RWPE2 (cell line): ENCODE measurements at regions not wholly inside any gene's neighbourhood (a gene's known extent, or its start where the extent isn't known, plus 50 kb on each side); places are given as distances from the start of the nearest gene placed in this dataset.

Experiments used
- ATAC-seq: fragments of 200-7000 bp; cut with Tn5 transposase; 3 replicates; pipeline ENCODE4 v1.9.1; 2021; ENCODE audit warnings: low read depth
- DNase-seq: peaks from one replicate; pipeline ENCODE4 v3.0.0-alpha.2; 2020; ENCODE audit warnings: low spot score
- H3K27ac ChIP-seq: fragments of 450-650 bp; 2 replicates; pipeline ENCODE4 v1.5.1; 2017; ENCODE audit warnings: mild to moderate bottlenecking; ENCODE audit not compliant: poor library complexity, severe bottlenecking
- H3K27me3 ChIP-seq: fragments of 250-450 bp; sonication (Bioruptor Pico); 2 replicates; pipeline ENCODE4 v1.5.1; 2021; ENCODE audit warnings: mild to moderate bottlenecking, moderate library complexity; ENCODE audit not compliant: insufficient read depth, poor library complexity, severe bottlenecking
- H3K36me3 ChIP-seq: fragments of 250-450 bp; sonication (Bioruptor Pico); 2 replicates; pipeline ENCODE4 v1.5.1; 2020; ENCODE audit warnings: low read depth, mild to moderate bottlenecking, moderate library complexity
- H3K4me1 ChIP-seq: fragments of 250-450 bp; sonication (Bioruptor Pico); 2 replicates; pipeline ENCODE4 v1.5.1; 2021; ENCODE audit warnings: mild to moderate bottlenecking, moderate library complexity; ENCODE audit not compliant: insufficient read depth, poor library complexity, severe bottlenecking
- H3K4me3 ChIP-seq: fragments of 250-450 bp; sonication (Bioruptor Pico); 2 replicates; pipeline ENCODE4 v1.5.1; 2021; ENCODE audit warnings: mild to moderate bottlenecking, moderate library complexity; ENCODE audit not compliant: severe bottlenecking
- H3K9me3 ChIP-seq: fragments of 250-450 bp; sonication (Bioruptor Pico); 2 replicates; pipeline ENCODE4 v1.5.1; 2021; ENCODE audit warnings: mild to moderate bottlenecking, moderate library complexity; ENCODE audit not compliant: severe bottlenecking
- TF ChIP-seq, protein P1 (sequence below): fragments of 450-650 bp; IDR thresholded peaks from one replicate; pipeline ENCODE4 v1.5.1; 2017; ENCODE audit warnings: mild to moderate bottlenecking, moderate library complexity; ENCODE audit not compliant: poor library complexity, severe bottlenecking

DNA sequence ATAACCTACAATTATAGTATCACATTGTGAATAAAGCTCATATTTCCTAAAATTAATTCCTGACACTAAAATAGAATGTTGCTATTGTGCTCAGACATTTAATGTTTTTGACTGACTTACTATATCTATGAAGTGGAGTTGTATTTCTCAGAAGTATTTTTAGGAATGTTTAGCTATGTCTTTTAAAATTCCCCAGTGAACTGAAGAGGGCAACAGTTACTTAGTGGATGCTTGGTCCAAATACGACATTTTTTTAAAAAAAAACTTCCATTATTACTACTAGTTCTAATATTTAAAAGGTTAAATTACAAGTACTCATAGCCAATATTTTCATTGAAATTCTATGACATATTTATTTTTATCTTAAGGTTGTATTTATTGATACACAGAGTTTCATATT is 460.2 kb downstream of the COL12A1 start:
- ATAC-seq = no peak
- H3K9me3 ChIP-seq = no peaks in the 10 kb centered on the region
- no peaks in the 10 kb centered on the region for H3K27me3 ChIP-seq
- H3K36me3 ChIP-seq = no peaks in the 10 kb centered on the region
- TF ChIP-seq, protein P1, sequence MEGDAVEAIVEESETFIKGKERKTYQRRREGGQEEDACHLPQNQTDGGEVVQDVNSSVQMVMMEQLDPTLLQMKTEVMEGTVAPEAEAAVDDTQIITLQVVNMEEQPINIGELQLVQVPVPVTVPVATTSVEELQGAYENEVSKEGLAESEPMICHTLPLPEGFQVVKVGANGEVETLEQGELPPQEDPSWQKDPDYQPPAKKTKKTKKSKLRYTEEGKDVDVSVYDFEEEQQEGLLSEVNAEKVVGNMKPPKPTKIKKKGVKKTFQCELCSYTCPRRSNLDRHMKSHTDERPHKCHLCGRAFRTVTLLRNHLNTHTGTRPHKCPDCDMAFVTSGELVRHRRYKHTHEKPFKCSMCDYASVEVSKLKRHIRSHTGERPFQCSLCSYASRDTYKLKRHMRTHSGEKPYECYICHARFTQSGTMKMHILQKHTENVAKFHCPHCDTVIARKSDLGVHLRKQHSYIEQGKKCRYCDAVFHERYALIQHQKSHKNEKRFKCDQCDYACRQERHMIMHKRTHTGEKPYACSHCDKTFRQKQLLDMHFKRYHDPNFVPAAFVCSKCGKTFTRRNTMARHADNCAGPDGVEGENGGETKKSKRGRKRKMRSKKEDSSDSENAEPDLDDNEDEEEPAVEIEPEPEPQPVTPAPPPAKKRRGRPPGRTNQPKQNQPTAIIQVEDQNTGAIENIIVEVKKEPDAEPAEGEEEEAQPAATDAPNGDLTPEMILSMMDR = no peak
- no peak for DNase-seq
- no peak overlapping the region for H3K27ac ChIP-seq
- peaks cover 21% of the 10 kb centered on the region for H3K4me1 ChIP-seq
- H3K4me3 ChIP-seq = no peak overlapping the region

DNA sequence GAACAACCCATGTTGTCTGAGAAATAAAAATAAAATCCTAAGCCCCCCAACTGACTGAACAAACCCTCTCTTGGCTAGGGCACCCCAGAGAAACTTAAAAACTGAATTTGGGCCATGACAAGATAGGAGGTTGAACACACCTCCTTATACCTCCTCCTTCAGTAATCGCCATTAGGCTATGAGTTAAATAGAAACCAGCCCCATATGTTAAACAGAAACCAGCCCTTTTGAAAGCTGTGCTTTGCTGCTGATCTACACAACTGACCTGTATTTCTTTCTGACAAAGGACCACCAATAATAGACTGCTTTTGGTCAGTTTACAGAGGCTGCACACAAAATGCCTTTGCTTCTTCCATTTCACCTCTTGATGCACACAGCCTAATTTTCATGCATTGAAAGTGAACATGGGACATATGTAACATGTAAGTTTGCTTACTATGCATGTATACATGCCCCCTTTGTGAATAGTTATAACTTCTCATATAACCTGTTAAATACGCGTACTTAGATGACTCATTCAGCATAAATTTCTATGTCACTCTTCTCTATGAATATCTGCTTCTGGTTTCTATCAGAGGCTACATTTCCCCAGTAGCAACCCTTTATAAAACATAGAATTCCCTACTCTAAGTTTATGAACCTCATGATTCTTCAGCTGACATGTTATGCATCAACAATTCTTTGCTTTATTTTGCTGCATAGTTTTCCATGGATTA is 462.9 kb downstream of the COL12A1 start:
- no peak for ATAC-seq
- no peaks in the 10 kb centered on the region for H3K36me3 ChIP-seq
- no peak for DNase-seq
- H3K27ac ChIP-seq = no peak overlapping the region
- no peaks in the 10 kb centered on the region for H3K27me3 ChIP-seq
- no peaks in the 10 kb centered on the region for H3K9me3 ChIP-seq
- no peaks in the 10 kb centered on the region for H3K4me1 ChIP-seq
- TF ChIP-seq, protein P1 = no peak
- no peak overlapping the region for H3K4me3 ChIP-seq

DNA sequence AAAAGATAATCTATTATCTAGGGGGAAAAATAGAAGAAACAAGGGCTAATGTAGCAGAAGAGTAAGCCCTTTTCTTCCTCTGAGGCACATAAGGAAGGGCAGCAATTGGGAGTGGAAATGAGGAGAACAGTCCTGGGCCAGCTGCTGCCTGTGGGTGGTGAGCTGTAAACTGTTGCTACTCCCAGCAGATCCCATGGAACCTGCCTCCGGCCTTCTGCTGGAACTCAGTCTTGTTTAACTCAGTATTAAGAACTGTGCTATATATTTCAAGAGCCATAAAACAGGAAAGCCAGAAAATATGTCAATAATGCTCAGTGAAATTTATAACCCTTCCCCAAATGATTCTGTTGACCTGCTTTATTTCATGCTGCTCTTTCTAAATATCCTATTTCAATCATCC is 464.2 kb downstream of the COL12A1 start:
- Histone ChIP-seq H3K4me3 (no peak overlapping the region), H3K36me3 (no peaks in the 10 kb centered on the region), H3K27me3 (no peaks in the 10 kb centered on the region), H3K4me1 (no peaks in the 10 kb centered on the region), H3K9me3 (no peaks in the 10 kb centered on the region), H3K27ac (no peak overlapping the region)
- TF ChIP-seq, protein P1 = no peak
- DNase-seq (no peak), ATAC-seq (no peak)

DNA sequence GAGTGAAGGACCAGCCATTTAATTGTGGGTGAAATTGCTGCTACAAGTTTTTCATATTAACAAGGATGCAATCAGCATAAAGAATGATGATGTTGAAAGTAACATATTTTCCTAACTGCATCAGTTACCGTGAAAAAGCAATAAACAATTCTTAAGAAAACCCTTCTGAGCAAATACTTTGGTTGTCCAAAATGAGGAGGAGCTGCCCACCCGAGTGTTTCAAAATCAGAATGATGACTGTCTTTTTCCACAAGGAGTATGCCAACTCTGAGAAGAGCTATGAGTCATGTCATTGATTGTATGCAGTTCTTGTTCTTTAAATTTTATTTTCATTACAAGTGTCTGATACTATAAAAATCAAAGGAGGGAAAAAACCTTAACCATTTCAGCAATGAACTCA is 470.5 kb downstream of the COL12A1 start:
- Histone ChIP-seq H3K4me1 (peaks cover 16% of the 10 kb centered on the region), H3K36me3 (no peaks in the 10 kb centered on the region), H3K9me3 (no peaks in the 10 kb centered on the region), H3K27me3 (no peaks in the 10 kb centered on the region), H3K27ac (peak overlapping the region; percentile 36), H3K4me3 (no peak overlapping the region)
- TF ChIP-seq, protein P1 = no peak
- ATAC-seq (peak; percentile 82), DNase-seq (no peak)

DNA sequence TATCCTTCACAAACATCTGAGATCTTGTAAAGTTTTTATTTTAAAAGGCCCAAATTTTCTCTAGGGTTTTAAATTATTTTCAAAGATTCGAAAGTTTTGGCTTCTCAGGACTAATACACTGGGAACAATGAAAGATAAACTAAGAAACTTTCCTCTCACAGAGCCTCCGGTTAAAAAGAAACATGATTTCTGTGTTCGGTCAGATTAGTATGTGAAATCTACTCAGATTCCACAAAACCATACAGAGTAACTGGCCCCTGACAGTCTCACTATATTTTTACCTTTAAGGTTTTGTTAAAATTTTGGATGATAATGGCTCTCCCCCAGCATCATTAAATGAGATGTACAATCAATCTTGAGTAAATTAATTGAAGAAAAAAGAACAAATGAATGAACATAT is 471.0 kb downstream of the COL12A1 start:
- H3K4me1 ChIP-seq = peaks cover 16% of the 10 kb centered on the region
- ATAC-seq (no peak), DNase-seq (no peak)
- H3K4me3 ChIP-seq = no peak overlapping the region
- H3K27me3 ChIP-seq = no peaks in the 10 kb centered on the region
- TF ChIP-seq, protein P1 = no peak
- H3K9me3 ChIP-seq = no peaks in the 10 kb centered on the region
- peak overlapping the region; percentile 36 for H3K27ac ChIP-seq
- H3K36me3 ChIP-seq = no peaks in the 10 kb centered on the region
